ENCODE measurements at regions not wholly inside any gene's neighbourhood (a gene's known extent, or its start where the extent isn't known, plus 50 kb on each side); places are given as distances from the start of the nearest gene placed in this dataset.
"Not testable (repeated sequence)": the region's sequence is repeated elsewhere in the genome, so short reads cannot be mapped to it uniquely, and the experiment has no call there.

DNA sequence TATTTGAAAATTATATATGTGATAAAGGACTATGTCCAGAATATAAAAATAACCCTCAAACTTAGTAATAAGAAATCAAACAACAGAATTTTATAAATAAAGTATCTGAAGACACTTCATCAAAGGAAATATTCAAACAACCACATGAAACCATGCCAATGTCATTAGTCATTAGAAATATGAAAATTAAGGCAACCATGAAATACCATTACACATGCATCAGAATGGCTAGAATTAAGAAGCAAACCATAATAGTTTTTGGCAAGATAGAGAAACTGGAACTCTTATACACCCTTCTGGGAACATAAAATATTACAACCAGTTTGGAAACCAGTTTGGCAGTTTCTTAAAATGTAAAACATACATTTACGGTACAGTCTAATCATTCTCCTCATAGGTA lies 137.2 kb upstream of the ADGRB3 start:
- DNase-seq (ENCODE audit: low read depth in 1 of 2, low spot score in 2 of 2), result no peak
- CTCF ChIA-PET (ENCODE audit: partially characterized antibody), result interaction anchor here (0.8 to 0.9 kb wide), 2 partner anchors 30 to 156 kb away, joined by 3 to 4 read pairs; no protein-coding TSS in a partner anchor
- H3K4ac ChIP-seq (replicated peaks; ENCODE audit: insufficient read length, low read depth, low read length), result no peak overlapping the region
- 89% methylated on average over 1 of the region's 1 CpG; no CpG with 5 or more reads in 1 of the 2 experiments for WGBS, 2 experiments (ENCODE audit: extremely low coverage in 1 of 2, insufficient coverage in 1 of 2, insufficient read length in 1 of 2, insufficient replicate concordance in 2 of 2, low coverage in 1 of 2, low lambda C conversion rate in 2 of 2, missing lambda C conversion rate in 1 of 2)
- no peak overlapping the region for H3K4me3 ChIP-seq (ENCODE audit: extremely low read depth in 1 of 4, insufficient read depth in 2 of 4, low read depth in 3 of 4, low read length in 4 of 4)
- H4K8ac ChIP-seq (ENCODE audit: extremely low read depth, insufficient read depth, low read length), result no peak overlapping the region
- no peak overlapping the region for H2BK120ac ChIP-seq (replicated peaks; ENCODE audit: low read depth, low read length)
- H3K4me1 ChIP-seq (replicated peaks in 1 of 4; ENCODE audit: control insufficient read depth in 3 of 4, insufficient read depth in 4 of 4, low read length in 3 of 4), result no peaks in the 10 kb centered on the region
- no peak overlapping the region for H3K18ac ChIP-seq (ENCODE audit: extremely low read depth, low read length)
- no peak overlapping the region for H3K4me2 ChIP-seq (ENCODE audit: insufficient read depth in 1 of 2, low read depth in 2 of 2, low read length in 2 of 2)
- H2BK12ac ChIP-seq (ENCODE audit: low read depth, low read length), result no peak overlapping the region
- no peaks in the 10 kb centered on the region for H3K27me3 ChIP-seq (replicated peaks in 1 of 4; ENCODE audit: control insufficient read depth in 3 of 4, extremely low read depth in 1 of 4, insufficient read depth in 3 of 4, low read length in 3 of 4)
- no peak overlapping the region for H2BK15ac ChIP-seq (ENCODE audit: low read length)
- H2AK5ac ChIP-seq (ENCODE audit: low read depth, low read length), result no peak overlapping the region
- TF ChIP-seq EGR1 (IDR thresholded peaks at IDR 0.05; ENCODE audit: borderline replicate concordance, low read depth, low read length), result no peak
- H3K36me3 ChIP-seq (ENCODE audit: control insufficient read depth in 2 of 4, insufficient read depth in 4 of 4, low read length in 3 of 4), result no peaks in the 10 kb centered on the region
- H4K5ac ChIP-seq (ENCODE audit: insufficient read length, low read depth, low read length), result no peak overlapping the region
- H3K23ac ChIP-seq (ENCODE audit: insufficient read length), result no peak overlapping the region
- no peak overlapping the region for H2BK5ac ChIP-seq (ENCODE audit: low read depth, low read length)
- H4K20me1 ChIP-seq (replicated peaks in 1 of 2; ENCODE audit: control insufficient read depth in 1 of 2, insufficient read depth in 2 of 2, low read length in 2 of 2), result no peaks in the 10 kb centered on the region
- H3K23me2 ChIP-seq (ENCODE audit: low read depth, low read length), result no peaks in the 10 kb centered on the region
- no peaks in the 10 kb centered on the region for H3K9me3 ChIP-seq (ENCODE audit: insufficient read depth in 2 of 2, low read depth in 1 of 2, low read length in 1 of 2)
- FAIRE-seq, result no peak
- no peak overlapping the region for H3K27ac ChIP-seq (ENCODE audit: low read depth, low read length)
- H3K79me1 ChIP-seq (ENCODE audit: low read depth, low read length), result no peaks in the 10 kb centered on the region
- no peak overlapping the region for H3K14ac ChIP-seq (ENCODE audit: insufficient read length)
- no peak overlapping the region for H4K91ac ChIP-seq (replicated peaks; ENCODE audit: insufficient read length, low read length)
- POLR2A ChIA-PET (ENCODE audit: partially characterized antibody), result no interaction called here
- no peak overlapping the region for H3K9ac ChIP-seq (replicated peaks in 1 of 4; ENCODE audit: extremely low read depth in 1 of 4, low read depth in 3 of 4, low read length in 3 of 4)
- H2AFZ ChIP-seq (ENCODE audit: low read length), result no peak overlapping the region
- H2BK20ac ChIP-seq (ENCODE audit: low read length), result no peak overlapping the region
- no peak overlapping the region for H3K56ac ChIP-seq (replicated peaks; ENCODE audit: insufficient read length, low read depth, low read length)
- H3K79me2 ChIP-seq (ENCODE audit: control insufficient read depth in 1 of 2, insufficient read depth in 2 of 2, low read length in 2 of 2), result no peaks in the 10 kb centered on the region

DNA sequence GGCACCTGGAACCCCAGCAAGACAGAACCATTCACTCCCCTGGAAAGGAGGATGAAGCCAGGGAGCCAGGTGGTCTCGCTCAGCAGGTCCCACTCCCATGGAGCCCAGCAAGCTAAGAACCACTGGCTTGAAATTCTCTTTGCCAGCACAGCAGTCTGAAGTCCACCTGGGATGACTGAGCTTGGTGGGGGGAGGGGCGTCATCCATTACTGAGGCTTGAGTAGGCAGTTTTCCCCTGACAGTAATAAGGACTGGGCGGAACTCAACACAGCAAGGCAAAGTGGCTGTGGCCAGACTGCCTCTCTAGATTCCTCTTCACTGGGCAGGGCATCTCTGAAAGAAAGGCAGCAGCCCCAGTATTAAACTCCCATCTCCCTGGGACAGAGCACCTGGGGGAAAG lies 140.2 kb upstream of the ADGRB3 start:
- H3K14ac ChIP-seq (ENCODE audit: insufficient read length); H3K4me1 ChIP-seq (replicated peaks in 1 of 4; ENCODE audit: control insufficient read depth in 3 of 4, insufficient read depth in 4 of 4, low read length in 3 of 4); H3K4me2 ChIP-seq (ENCODE audit: insufficient read depth in 1 of 2, low read depth in 2 of 2, low read length in 2 of 2); H3K36me3 ChIP-seq (ENCODE audit: control insufficient read depth in 2 of 4, insufficient read depth in 4 of 4, low read length in 3 of 4); H3K27ac ChIP-seq (ENCODE audit: low read depth, low read length); POLR2A ChIA-PET (ENCODE audit: partially characterized antibody); H3K9me3 ChIP-seq (ENCODE audit: insufficient read depth in 2 of 2, low read depth in 1 of 2, low read length in 1 of 2); H4K5ac ChIP-seq (ENCODE audit: insufficient read length, low read depth, low read length); H3K27me3 ChIP-seq (replicated peaks in 1 of 4; ENCODE audit: control insufficient read depth in 3 of 4, extremely low read depth in 1 of 4, insufficient read depth in 3 of 4, low read length in 3 of 4); DNase-seq (ENCODE audit: low read depth in 1 of 2, low spot score in 2 of 2); H3K4me3 ChIP-seq (ENCODE audit: extremely low read depth in 1 of 4, insufficient read depth in 2 of 4, low read depth in 3 of 4, low read length in 4 of 4); H3K4ac ChIP-seq (replicated peaks; ENCODE audit: insufficient read length, low read depth, low read length); CTCF ChIA-PET (ENCODE audit: partially characterized antibody); H2BK20ac ChIP-seq (ENCODE audit: low read length); H3K56ac ChIP-seq (replicated peaks; ENCODE audit: insufficient read length, low read depth, low read length); H3K23ac ChIP-seq (ENCODE audit: insufficient read length); H2BK5ac ChIP-seq (ENCODE audit: low read depth, low read length); H4K91ac ChIP-seq (replicated peaks; ENCODE audit: insufficient read length, low read length); H2BK12ac ChIP-seq (ENCODE audit: low read depth, low read length); H3K23me2 ChIP-seq (ENCODE audit: low read depth, low read length); H3K18ac ChIP-seq (ENCODE audit: extremely low read depth, low read length); H4K20me1 ChIP-seq (replicated peaks in 1 of 2; ENCODE audit: control insufficient read depth in 1 of 2, insufficient read depth in 2 of 2, low read length in 2 of 2); H2AFZ ChIP-seq (ENCODE audit: low read length); H2AK5ac ChIP-seq (ENCODE audit: low read depth, low read length); FAIRE-seq; H3K9ac ChIP-seq (replicated peaks in 1 of 4; ENCODE audit: extremely low read depth in 1 of 4, low read depth in 3 of 4, low read length in 3 of 4); H2BK15ac ChIP-seq (ENCODE audit: low read length); H4K8ac ChIP-seq (ENCODE audit: extremely low read depth, insufficient read depth, low read length); H3K79me2 ChIP-seq (ENCODE audit: control insufficient read depth in 1 of 2, insufficient read depth in 2 of 2, low read length in 2 of 2); H2BK120ac ChIP-seq (replicated peaks; ENCODE audit: low read depth, low read length); H3K79me1 ChIP-seq (ENCODE audit: low read depth, low read length): not testable (repeated sequence)
- 89% methylated on average over 2 of the region's 3 CpGs; no CpG with 5 or more reads in 1 of the 2 experiments for WGBS, 2 experiments (ENCODE audit: extremely low coverage in 1 of 2, insufficient coverage in 1 of 2, insufficient read length in 1 of 2, insufficient replicate concordance in 2 of 2, low coverage in 1 of 2, low lambda C conversion rate in 2 of 2, missing lambda C conversion rate in 1 of 2)

All from H1 (cell line).